ENCODE measurements at regions not wholly inside any gene's neighbourhood (a gene's known extent, or its start where the extent isn't known, plus 50 kb on each side); places are given as distances from the start of the nearest gene placed in this dataset.
"Not testable (repeated sequence)": the region's sequence is repeated elsewhere in the genome, so short reads cannot be mapped to it uniquely, and the experiment has no call there.

DNA sequence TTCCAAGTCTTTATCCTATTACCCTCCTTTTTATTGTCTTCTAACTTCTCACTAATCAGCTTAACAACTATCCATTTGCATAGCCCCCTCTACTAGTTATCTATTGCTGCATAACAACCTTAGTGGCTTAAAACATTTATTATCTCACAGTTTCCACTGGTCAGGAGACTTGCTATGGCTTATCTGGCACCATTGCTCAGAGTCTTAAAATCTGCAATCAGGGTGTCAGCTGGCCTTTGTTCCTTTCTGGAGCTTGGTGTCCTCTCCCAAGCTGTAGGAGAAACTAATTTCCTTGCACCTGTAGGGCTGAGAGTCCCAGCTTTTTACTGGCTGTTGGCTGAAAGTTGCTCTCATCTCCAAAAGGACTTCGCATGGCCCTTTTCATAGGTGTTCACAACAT lies 137.0 kb upstream of the SMIM31 start:
- no peak for DNase-seq

GRCh38 chr4:164617426-164617825 lies 136.5 kb upstream of the SMIM31 start:
- DNase-seq: no peak

GRCh38 chr4:164617911-164618310 lies 136.0 kb upstream of the SMIM31 start:
- DNase-seq: no peak

GRCh38 chr4:164621886-164622521 lies 131.9 kb upstream of the SMIM31 start:
- no peak for DNase-seq

DNA sequence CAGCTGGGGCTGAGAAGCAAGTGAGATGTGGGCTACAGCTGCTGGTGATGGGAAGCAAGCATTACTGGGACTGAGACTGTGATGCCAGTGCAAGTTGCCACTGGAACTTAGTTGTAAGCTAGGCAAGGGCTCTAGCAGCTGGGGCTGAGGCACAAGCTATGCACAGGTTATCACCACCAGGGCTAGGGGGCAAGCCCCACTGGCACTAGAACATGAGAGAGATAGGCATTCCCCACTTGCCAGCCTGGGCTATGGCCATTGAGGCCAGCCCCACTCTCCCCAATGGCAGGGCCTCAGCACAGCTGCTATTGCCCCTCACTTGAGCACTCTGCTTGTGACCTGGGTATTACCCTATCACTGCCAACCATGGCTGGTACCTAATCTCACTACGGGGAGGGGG lies 130.8 kb upstream of the SMIM31 start:
- DNase-seq: no peak

DNA sequence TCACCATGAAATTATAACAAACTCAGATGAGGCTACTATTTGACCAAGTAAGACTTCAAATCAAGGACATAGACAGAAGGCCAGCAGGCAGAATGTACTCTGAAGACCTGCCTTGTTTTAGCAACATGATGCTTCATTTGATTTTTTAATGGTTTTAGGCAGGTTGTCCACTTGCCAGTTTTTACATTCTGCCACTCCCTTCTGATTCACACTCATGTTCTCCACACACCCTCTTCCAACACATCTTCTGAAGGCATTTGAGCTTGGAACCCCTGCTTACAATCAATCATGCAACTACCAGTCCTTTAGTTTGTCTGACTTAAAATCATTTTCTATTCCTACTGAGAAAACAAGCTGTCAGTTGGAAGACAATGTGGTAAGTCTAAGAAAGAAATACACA lies 114.9 kb upstream of the SMIM31 start:
- no peak for DNase-seq

- DNase-seq: no peak
Observed at GRCh38 chr4:164648151-164648848, 105.6 kb upstream of the SMIM31 start.

DNA sequence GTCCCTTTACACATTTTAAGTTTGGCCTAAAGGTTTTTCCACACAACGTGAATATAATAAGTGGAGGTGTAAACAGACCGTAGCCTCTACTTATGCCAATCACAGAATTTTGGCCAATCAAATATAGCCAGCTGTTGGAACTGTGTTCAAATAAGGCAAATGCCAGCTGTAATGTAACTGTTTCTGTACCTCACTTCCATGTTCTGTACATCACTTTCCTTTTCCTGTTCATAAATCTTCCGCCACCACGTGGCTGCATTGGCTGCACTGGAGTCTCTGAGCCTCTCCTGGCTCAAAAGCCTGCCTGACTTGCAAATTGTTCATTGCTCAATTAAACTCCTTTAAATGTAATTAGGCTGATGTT lies 105.1 kb upstream of the SMIM31 start:
- DNase-seq: no peak

GRCh38 chr4:164659765-164660164 lies 94.2 kb upstream of the SMIM31 start:
- no peak for DNase-seq

DNA sequence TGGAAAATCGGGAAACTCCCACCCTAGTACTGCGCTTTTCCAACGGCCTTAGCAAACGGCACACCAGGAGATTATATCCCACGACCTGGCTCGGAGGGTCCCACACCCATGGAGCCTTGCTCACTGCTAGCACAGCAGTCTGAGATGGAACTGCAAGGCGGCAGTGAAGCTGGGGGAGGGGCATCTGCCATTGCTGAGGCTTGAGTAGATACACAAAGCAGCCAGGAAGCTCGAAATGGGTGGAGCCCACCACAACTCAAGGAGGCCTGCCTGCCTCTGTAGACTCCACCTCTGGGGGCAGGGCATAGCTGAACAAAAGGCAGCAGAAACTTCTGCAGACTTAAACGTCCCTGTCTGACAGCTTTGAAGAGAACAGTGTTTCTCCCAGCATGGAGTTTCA lies 77.8 kb upstream of the SMIM31 start:
- not testable (repeated sequence) for DNase-seq

GRCh38 chr4:164683040-164683439 lies 70.9 kb upstream of the SMIM31 start:
- DNase-seq: no peak

DNA sequence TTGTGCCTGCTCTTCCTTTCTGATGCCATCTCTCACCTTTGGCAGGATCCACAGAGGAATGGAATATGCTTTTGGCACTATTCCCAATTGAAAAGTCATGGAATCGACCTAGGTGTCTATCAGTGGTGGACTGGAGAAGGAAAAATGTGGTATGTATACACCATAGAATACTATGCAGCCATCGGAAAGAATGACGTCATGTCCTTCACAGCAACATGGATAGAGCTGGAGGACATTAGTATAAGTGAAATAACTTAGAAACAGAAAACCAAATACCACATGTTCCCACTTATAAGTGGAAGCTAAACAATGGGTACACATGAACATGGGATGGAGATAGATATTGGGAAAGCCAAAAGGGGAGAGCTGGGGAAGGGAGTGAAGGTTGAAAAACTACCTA lies 58.3 kb upstream of the SMIM31 start:
- DNase-seq: no peak

DNA sequence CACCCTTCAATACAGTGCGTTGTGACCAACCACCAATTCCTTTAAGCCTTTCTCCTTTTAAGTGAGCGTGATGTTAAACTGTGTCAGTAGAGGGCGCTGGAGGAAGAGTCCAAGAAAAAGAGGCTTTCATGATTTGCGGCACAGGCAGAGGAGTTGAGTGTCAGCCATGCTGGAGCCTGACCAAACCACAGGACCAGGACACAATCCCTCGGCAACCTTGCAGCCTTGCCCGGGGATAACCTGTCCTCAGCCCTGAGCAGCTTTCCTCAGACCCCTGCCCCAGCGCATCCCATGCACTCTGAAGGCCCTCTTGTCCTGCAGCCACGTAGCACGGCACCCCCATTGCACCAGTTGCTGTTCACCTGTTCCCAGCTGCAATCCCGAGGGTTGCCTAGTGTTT lies 53.5 kb upstream of the SMIM31 start:
- DNase-seq: no peak

DNA sequence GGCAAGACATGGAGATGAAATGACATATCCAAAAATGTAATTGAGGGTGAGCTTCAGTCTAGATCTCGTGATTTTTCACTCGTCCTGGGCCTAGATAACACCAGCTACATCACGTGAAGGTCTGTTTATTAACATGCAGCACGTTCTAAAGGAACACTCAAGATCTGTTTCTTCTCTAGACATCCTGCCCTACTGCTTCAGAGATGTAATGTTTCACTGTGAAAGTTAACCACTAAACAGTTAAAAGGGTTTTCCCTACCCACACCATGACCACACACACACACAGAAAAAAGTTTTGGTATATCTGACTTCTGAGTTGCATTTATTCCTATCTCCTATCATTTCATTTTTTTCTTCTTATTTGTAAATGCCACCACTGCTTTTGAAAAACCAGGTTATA lies 52.3 kb upstream of the SMIM31 start:
- no peak for DNase-seq
